Neuronal stem cell (in vitro differentiated cells): ENCODE measurements at regions not wholly inside any gene's neighbourhood (a gene's known extent, or its start where the extent isn't known, plus 50 kb on each side); places are given as distances from the start of the nearest gene placed in this dataset.

Experiments
- DNase-seq: peaks from one replicate; pipeline ENCODE4 v3.0.0-alpha.2; 2013; ENCODE audit warnings: low spot score
- H2AFZ ChIP-seq: one replicate; pipeline ENCODE4 v1.6.1; 2013; ENCODE audit warnings: mild to moderate bottlenecking, low read length, inconsistent platforms
- H2AK5ac ChIP-seq: 2 replicates; pipeline ENCODE4 v1.6.1; 2013; ENCODE audit warnings: low read depth, mild to moderate bottlenecking, inconsistent platforms, low read length, moderate library complexity, mixed read lengths
- H2BK120ac ChIP-seq: 2 replicates; pipeline ENCODE4 v1.6.1; 2013; ENCODE audit warnings: low read depth, mild to moderate bottlenecking, inconsistent platforms, low read length, moderate library complexity, mixed read lengths
- H2BK12ac ChIP-seq: one replicate; pipeline ENCODE4 v1.6.1; 2013; ENCODE audit warnings: low read length, inconsistent platforms
- H2BK15ac ChIP-seq: 2 replicates; pipeline ENCODE4 v1.6.1; 2013; ENCODE audit warnings: mild to moderate bottlenecking, low read length, inconsistent platforms, mixed read lengths
- H2BK5ac ChIP-seq: one replicate; pipeline ENCODE4 v1.6.1; 2013; ENCODE audit warnings: inconsistent platforms, mild to moderate bottlenecking, low read length, moderate library complexity
- H3K14ac ChIP-seq: one replicate; pipeline ENCODE4 v1.6.1; 2013; ENCODE audit warnings: low read length, inconsistent platforms
- H3K18ac ChIP-seq: 2 replicates; pipeline ENCODE4 v1.6.1; 2013; ENCODE audit warnings: low read length, inconsistent platforms
- H3K23ac ChIP-seq: 2 replicates; pipeline ENCODE4 v1.6.1; 2013; ENCODE audit warnings: low read depth, mild to moderate bottlenecking, mixed read lengths, low read length, inconsistent platforms; ENCODE audit not compliant: poor library complexity
- H3K27ac ChIP-seq: replicated peaks from 3 replicates; pipeline ENCODE4 v1.5.1; 2013; ENCODE audit warnings: low read length, inconsistent platforms
- H3K27me3 ChIP-seq, 3 experiments: 2 replicates each; pipeline ENCODE4 v1.6.1; 2013; ENCODE audit warnings: low read length in 3 of 3, mild to moderate bottlenecking in 2 of 3, inconsistent platforms in 1 of 3, low read depth in 1 of 3, mixed read lengths in 1 of 3, moderate library complexity in 1 of 3; ENCODE audit not compliant: control insufficient read depth in 3 of 3, insufficient read depth in 3 of 3
- H3K36me3 ChIP-seq, 2 donors: replicated peaks in 1 of 2; 2 replicates each; pipeline ENCODE4 v1.6.1; 2013; ENCODE audit warnings: low read length in 2 of 2; ENCODE audit not compliant: control insufficient read depth in 2 of 2, insufficient read depth in 2 of 2
- H3K4ac ChIP-seq: 2 replicates; pipeline ENCODE4 v1.6.1; 2013; ENCODE audit warnings: inconsistent platforms, mild to moderate bottlenecking, low read length, moderate library complexity
- H3K4me1 ChIP-seq, 2 donors: 1 replicate in 1 of 2; 2 replicates in 1 of 2; pipeline ENCODE4 v1.6.1; 2013; ENCODE audit warnings: low read length in 2 of 2, low read depth in 1 of 2; ENCODE audit not compliant: control insufficient read depth in 2 of 2, insufficient read depth in 1 of 2
- H3K4me2 ChIP-seq: one replicate; pipeline ENCODE4 v1.6.1; 2013; ENCODE audit warnings: mild to moderate bottlenecking, low read length, inconsistent platforms; ENCODE audit not compliant: insufficient read depth, poor library complexity, severe bottlenecking
- H3K4me3 ChIP-seq, 2 donors: 2 replicates each; pipeline ENCODE4 v1.5.1; 2013; ENCODE audit warnings: low read length in 2 of 2, mild to moderate bottlenecking in 2 of 2, inconsistent platforms in 1 of 2, moderate library complexity in 1 of 2
- H3K79me1 ChIP-seq: one replicate; pipeline ENCODE4 v1.6.1; 2013; ENCODE audit warnings: low read depth, mild to moderate bottlenecking, inconsistent platforms, low read length, moderate library complexity
- H3K9ac ChIP-seq: one replicate; pipeline ENCODE4 v1.6.1; 2013; ENCODE audit warnings: mild to moderate bottlenecking, low read depth, low read length, inconsistent platforms; ENCODE audit not compliant: poor library complexity
- H3K9me3 ChIP-seq, 2 donors: replicated peaks in 1 of 2; 2 replicates each; pipeline versions ENCODE3 to v1.6.1; 2013; ENCODE audit warnings: low read length in 2 of 2, mild to moderate bottlenecking in 2 of 2, inconsistent platforms in 1 of 2, low read depth in 1 of 2, mixed read lengths in 1 of 2, moderate library complexity in 1 of 2; ENCODE audit not compliant: control insufficient read depth in 2 of 2, insufficient read depth in 1 of 2
- H4K8ac ChIP-seq: one replicate; pipeline ENCODE4 v1.6.1; 2013; ENCODE audit warnings: low read depth, mild to moderate bottlenecking, inconsistent platforms, low read length, moderate library complexity
- H4K91ac ChIP-seq: one replicate; pipeline ENCODE4 v1.6.1; 2013; ENCODE audit warnings: low read length, low read depth, mild to moderate bottlenecking, inconsistent platforms; ENCODE audit not compliant: poor library complexity
- WGBS, 2 donors: extraction: QIAGEN DNeasy Blood & Tissue Kit; methylation state at CpG; one replicate each; pipeline ENCODE4 v1.1.7; 2013; ENCODE audit warnings: missing lambda C conversion rate in 2 of 2, mixed read lengths in 1 of 2; ENCODE audit not compliant: insufficient read length in 2 of 2, insufficient replicate concordance in 1 of 2; ENCODE audit errors: extremely low coverage in 2 of 2; 5-methylcytosine and 5-hydroxymethylcytosine counted together

DNA sequence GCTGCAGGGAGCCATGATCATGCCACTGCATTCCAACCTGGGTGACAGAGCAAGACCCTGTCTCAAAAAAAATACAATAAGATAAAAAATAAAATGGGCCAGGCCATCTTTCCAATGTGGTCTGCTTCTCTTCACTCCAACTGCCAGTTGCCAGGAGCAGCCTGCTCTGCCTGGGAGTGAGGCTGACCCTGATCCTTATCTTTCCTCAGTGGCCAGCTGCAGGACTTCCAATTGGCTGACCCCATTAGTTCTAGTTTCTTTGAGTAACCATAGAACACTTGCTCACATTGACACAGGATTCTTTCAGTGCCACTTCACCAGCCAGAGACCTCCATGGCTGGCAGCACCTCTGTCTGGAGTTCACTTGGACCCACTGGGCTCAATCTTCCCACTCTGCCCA, 258.6 kb downstream of the MID1IP1 start:
- H2BK5ac ChIP-seq, result no peak overlapping the region
- no peak overlapping the region for H3K4me2 ChIP-seq
- H3K27me3 ChIP-seq, result no peaks in the 10 kb centered on the region
- H3K79me1 ChIP-seq, result no peaks in the 10 kb centered on the region
- no peak overlapping the region for H3K9ac ChIP-seq
- no peak overlapping the region for H4K8ac ChIP-seq
- H3K4me3 ChIP-seq, result no peak overlapping the region
- DNase-seq, result no peak
- no peak overlapping the region for H2BK12ac ChIP-seq
- no peak overlapping the region for H4K91ac ChIP-seq
- no peak overlapping the region for H3K23ac ChIP-seq
- H2BK120ac ChIP-seq, result no peak overlapping the region
- no peaks in the 10 kb centered on the region for H3K36me3 ChIP-seq
- no peaks in the 10 kb centered on the region for H3K4me1 ChIP-seq
- H3K27ac ChIP-seq, result no peak overlapping the region
- no peak overlapping the region for H2AK5ac ChIP-seq
- no peak overlapping the region for H3K4ac ChIP-seq
- no peak overlapping the region for H3K14ac ChIP-seq
- no peaks in the 10 kb centered on the region for H3K9me3 ChIP-seq
- H2AFZ ChIP-seq, result no peak overlapping the region
- no peak overlapping the region for H3K18ac ChIP-seq
- no peak overlapping the region for H2BK15ac ChIP-seq

- WGBS, 2 donors, result no CpG with 5 or more reads among the region's 4 CpGs
- Histone ChIP-seq H3K27me3 (no peaks in the 10 kb centered on the region), H3K9ac (no peak overlapping the region), H3K23ac (no peak overlapping the region), H3K4me3 (no peak overlapping the region), H2BK120ac (no peak overlapping the region), H3K14ac (no peak overlapping the region), H2BK12ac (no peak overlapping the region), H2BK15ac (no peak overlapping the region), H3K18ac (no peak overlapping the region), H3K4me1 (peaks cover 0 to 11% of the 10 kb centered on the region in 2 donors), H3K4ac (no peak overlapping the region), H4K91ac (no peak overlapping the region), H3K27ac (no peak overlapping the region), H2BK5ac (no peak overlapping the region), H3K9me3 (no peaks in the 10 kb centered on the region), H3K36me3 (no peaks in the 10 kb centered on the region), H4K8ac (no peak overlapping the region), H2AK5ac (no peak overlapping the region), H3K4me2 (no peak overlapping the region), H3K79me1 (no peaks in the 10 kb centered on the region), H2AFZ (no peak overlapping the region)
- DNase-seq, result no peak
Measured at GRCh38 chrX:39063037-39063436, 261.8 kb downstream of the MID1IP1 start.

DNA sequence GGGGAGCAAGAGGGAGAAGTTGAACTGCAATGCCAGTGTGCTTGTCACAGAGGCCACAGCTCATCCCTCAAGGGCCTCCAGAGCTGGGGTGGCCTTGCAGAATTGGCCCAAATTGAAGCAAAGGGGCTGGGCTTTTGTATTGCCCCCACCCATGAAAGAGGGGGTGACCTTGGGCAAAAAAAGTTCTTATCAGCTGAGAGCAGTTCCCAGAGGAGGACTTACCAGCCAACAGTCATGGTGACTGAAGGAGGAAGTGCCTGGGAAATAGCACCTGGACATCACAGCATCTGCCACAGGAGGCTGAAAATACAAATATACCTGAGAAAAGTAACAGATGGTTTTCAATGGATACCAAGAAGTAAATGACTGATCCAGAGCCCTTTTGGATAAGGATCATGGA, 262.4 kb downstream of the MID1IP1 start:
- Histone ChIP-seq H2AK5ac (no peak overlapping the region), H3K9me3 (no peaks in the 10 kb centered on the region), H3K9ac (no peak overlapping the region), H2BK120ac (no peak overlapping the region), H3K18ac (no peak overlapping the region), H3K4me2 (no peak overlapping the region), H3K14ac (no peak overlapping the region), H2AFZ (no peak overlapping the region), H3K27ac (no peak overlapping the region), H3K23ac (no peak overlapping the region), H3K4me3 (no peak overlapping the region), H2BK15ac (no peak overlapping the region), H4K8ac (no peak overlapping the region), H3K79me1 (no peaks in the 10 kb centered on the region), H3K36me3 (no peaks in the 10 kb centered on the region), H2BK12ac (no peak overlapping the region), H3K4me1 (peaks cover 0 to 11% of the 10 kb centered on the region in 2 donors), H3K27me3 (no peaks in the 10 kb centered on the region), H3K4ac (no peak overlapping the region), H2BK5ac (no peak overlapping the region), H4K91ac (no peak overlapping the region)
- no peak for DNase-seq

GRCh38 chrX:39065051-39065871, 264.0 kb downstream of the MID1IP1 start:
- Histone ChIP-seq H3K79me1 (no peaks in the 10 kb centered on the region), H3K27ac (peak overlapping the region; percentile 72), H3K14ac (no peak overlapping the region), H2AK5ac (no peak overlapping the region), H3K36me3 (no peaks in the 10 kb centered on the region), H3K4me3 (no peak overlapping the region), H2BK15ac (no peak overlapping the region), H4K8ac (no peak overlapping the region), H3K4ac (no peak overlapping the region), H3K4me1 (peaks cover 0 to 11% of the 10 kb centered on the region in 2 donors), H2BK12ac (no peak overlapping the region), H3K9ac (no peak overlapping the region), H3K4me2 (peak overlapping the region; percentile 32), H3K9me3 (no peaks in the 10 kb centered on the region), H2BK5ac (no peak overlapping the region), H4K91ac (no peak overlapping the region), H3K27me3 (no peaks in the 10 kb centered on the region), H3K23ac (no peak overlapping the region), H2AFZ (peak overlapping the region; percentile 38), H3K18ac (peak overlapping the region; percentile 83), H2BK120ac (no peak overlapping the region)
- no CpG with 5 or more reads among the region's 21 CpGs for WGBS, 2 donors
- peak; percentile 61 for DNase-seq
